ENCODE measurements at regions not wholly inside any gene's neighbourhood (a gene's known extent, or its start where the extent isn't known, plus 50 kb on each side); places are given as distances from the start of the nearest gene placed in this dataset.

DNA sequence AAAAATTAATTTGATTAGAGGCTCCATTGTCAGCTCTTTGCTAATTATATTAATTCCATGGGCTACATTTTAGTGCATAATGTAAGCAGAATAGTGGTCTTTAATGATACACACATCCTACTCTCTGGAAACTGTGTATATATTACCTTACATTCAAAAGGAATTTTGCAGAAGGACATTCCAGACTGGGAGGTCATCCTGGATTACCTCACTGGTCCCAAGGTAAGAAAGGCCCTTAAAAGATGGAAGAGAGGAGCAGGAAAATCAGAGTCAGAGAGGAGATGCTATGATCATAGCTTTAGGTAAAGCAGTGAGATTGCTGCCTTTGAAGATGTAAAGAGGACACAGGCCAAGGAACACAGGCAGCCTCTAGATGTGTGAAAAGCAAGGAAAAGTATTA, 1180.8 kb downstream of the CDH12 start:
- TF ChIP-seq, protein P1, sequence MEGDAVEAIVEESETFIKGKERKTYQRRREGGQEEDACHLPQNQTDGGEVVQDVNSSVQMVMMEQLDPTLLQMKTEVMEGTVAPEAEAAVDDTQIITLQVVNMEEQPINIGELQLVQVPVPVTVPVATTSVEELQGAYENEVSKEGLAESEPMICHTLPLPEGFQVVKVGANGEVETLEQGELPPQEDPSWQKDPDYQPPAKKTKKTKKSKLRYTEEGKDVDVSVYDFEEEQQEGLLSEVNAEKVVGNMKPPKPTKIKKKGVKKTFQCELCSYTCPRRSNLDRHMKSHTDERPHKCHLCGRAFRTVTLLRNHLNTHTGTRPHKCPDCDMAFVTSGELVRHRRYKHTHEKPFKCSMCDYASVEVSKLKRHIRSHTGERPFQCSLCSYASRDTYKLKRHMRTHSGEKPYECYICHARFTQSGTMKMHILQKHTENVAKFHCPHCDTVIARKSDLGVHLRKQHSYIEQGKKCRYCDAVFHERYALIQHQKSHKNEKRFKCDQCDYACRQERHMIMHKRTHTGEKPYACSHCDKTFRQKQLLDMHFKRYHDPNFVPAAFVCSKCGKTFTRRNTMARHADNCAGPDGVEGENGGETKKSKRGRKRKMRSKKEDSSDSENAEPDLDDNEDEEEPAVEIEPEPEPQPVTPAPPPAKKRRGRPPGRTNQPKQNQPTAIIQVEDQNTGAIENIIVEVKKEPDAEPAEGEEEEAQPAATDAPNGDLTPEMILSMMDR (IDR thresholded peaks at IDR 0.05; ENCODE audit: low read depth, low read length): no peak
- TF ChIP-seq EZH2phosphoT487 (IDR thresholded peaks at IDR 0.05; ENCODE audit: low read depth): no peak
